Renal cortex interstitium (tissue), 11 donors: ENCODE measurements at regions not wholly inside any gene's neighbourhood (a gene's known extent, or its start where the extent isn't known, plus 50 kb on each side); places are given as distances from the start of the nearest gene placed in this dataset.

Source experiments
- DNase-seq, 11 donors: peaks; one replicate each; pipeline ENCODE4 v3.0.0-alpha.2; 2013; ENCODE audit warnings: low read depth in 9 of 11, low spot score in 4 of 11; ENCODE audit errors: extremely low read depth in 1 of 11

GRCh38 chr1:232890340-232890943, 60.0 kb upstream of the NTPCR start:
- DNase-seq, result no peak

- no peak for DNase-seq
These were observed 59.3 kb upstream of the NTPCR start for GRCh38 chr1:232891071-232891470.

GRCh38 chr1:232891656-232892317, 58.6 kb upstream of the NTPCR start:
- no peak for DNase-seq

GRCh38 chr1:232893481-232894313, 56.7 kb upstream of the NTPCR start:
- DNase-seq, result no peak

- no peak for DNase-seq
These were observed 56.0 kb upstream of the NTPCR start for GRCh38 chr1:232894436-232894835.

GRCh38 chr1:232897949-232898465, 52.4 kb upstream of the NTPCR start:
- DNase-seq, result no peak

- DNase-seq, result no peak
These were observed 51.1 kb upstream of the NTPCR start for GRCh38 chr1:232899268-232899667.

- no peak for DNase-seq
These were observed 50.6 kb upstream of the NTPCR start for GRCh38 chr1:232899839-232900238.
